ENCODE measurements at regions not wholly inside any gene's neighbourhood (a gene's known extent, or its start where the extent isn't known, plus 50 kb on each side); places are given as distances from the start of the nearest gene placed in this dataset.

DNA sequence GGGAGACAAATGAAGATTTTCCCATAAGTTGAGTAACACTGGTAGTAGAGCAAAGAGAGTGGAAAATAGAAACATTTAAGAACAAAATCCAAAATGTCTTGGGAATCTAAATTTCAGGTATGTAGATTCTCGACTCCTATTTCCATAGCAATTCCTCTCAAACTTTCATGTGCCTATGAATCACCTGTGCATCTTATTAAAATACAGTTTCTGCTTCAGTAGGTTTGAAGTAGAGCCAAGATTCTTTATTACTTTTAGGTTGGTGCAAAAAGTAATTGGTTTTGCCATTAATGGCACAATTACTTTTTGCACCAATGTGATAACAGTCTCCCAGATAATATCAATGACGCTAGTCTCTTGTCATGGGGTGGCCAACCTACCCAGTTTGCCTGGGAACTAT lies 115.3 kb upstream of the SLC5A12 start:
- 97 to 100% methylated on average over 1 to 2 of the region's 2 CpGs for WGBS, 2 experiments
- H3K4me1 ChIP-seq (ENCODE audit: control insufficient read depth, insufficient read depth, low read length) = no peaks in the 10 kb centered on the region
- no peaks in the 10 kb centered on the region for H3K9me3 ChIP-seq (ENCODE audit: control insufficient read depth, low read length)
- no peaks in the 10 kb centered on the region for H3K36me3 ChIP-seq (ENCODE audit: control insufficient read depth, insufficient read depth, low read length)
- H3K27me3 ChIP-seq (ENCODE audit: control insufficient read depth, insufficient read depth, low read length, poor library complexity, severe bottlenecking) = no peaks in the 10 kb centered on the region
- H3K4me3 ChIP-seq (ENCODE audit: insufficient read depth, low read depth, low read length) = no peak overlapping the region
- no peak overlapping the region for H3K27ac ChIP-seq (ENCODE audit: insufficient read depth, low read depth, low read length, poor library complexity, severe bottlenecking)

- Histone ChIP-seq H3K9me3 (ENCODE audit: control insufficient read depth, low read length) (no peaks in the 10 kb centered on the region), H3K4me3 (ENCODE audit: insufficient read depth, low read depth, low read length) (no peak overlapping the region), H3K27me3 (ENCODE audit: control insufficient read depth, insufficient read depth, low read length, poor library complexity, severe bottlenecking) (no peaks in the 10 kb centered on the region), H3K27ac (ENCODE audit: insufficient read depth, low read depth, low read length, poor library complexity, severe bottlenecking) (no peak overlapping the region), H3K36me3 (ENCODE audit: control insufficient read depth, insufficient read depth, low read length) (no peaks in the 10 kb centered on the region), H3K4me1 (ENCODE audit: control insufficient read depth, insufficient read depth, low read length) (no peaks in the 10 kb centered on the region)
- WGBS, 2 experiments = 85 to 92% methylated on average over 3 of the region's 3 CpGs
Measured at GRCh38 chr11:26839911-26840698, 118.2 kb upstream of the SLC5A12 start.

- Histone ChIP-seq H3K4me1 (ENCODE audit: control insufficient read depth, insufficient read depth, low read length) (no peaks in the 10 kb centered on the region), H3K4me3 (ENCODE audit: insufficient read depth, low read depth, low read length) (no peak overlapping the region)
Measured at GRCh38 chr11:26841818-26842473, 120.1 kb upstream of the SLC5A12 start.

GRCh38 chr11:26842478-26843282 lies 120.8 kb upstream of the SLC5A12 start:
- Histone ChIP-seq H3K27me3 (ENCODE audit: control insufficient read depth, insufficient read depth, low read length, poor library complexity, severe bottlenecking) (no peaks in the 10 kb centered on the region), H3K4me3 (ENCODE audit: insufficient read depth, low read depth, low read length) (no peak overlapping the region), H3K9me3 (ENCODE audit: control insufficient read depth, low read length) (no peaks in the 10 kb centered on the region), H3K27ac (ENCODE audit: insufficient read depth, low read depth, low read length, poor library complexity, severe bottlenecking) (no peak overlapping the region), H3K36me3 (ENCODE audit: control insufficient read depth, insufficient read depth, low read length) (no peaks in the 10 kb centered on the region), H3K4me1 (ENCODE audit: control insufficient read depth, insufficient read depth, low read length) (no peaks in the 10 kb centered on the region)
- 82 to 96% methylated on average over 1 of the region's 3 CpGs for WGBS, 2 experiments

More at GRCh38 chr11:26841818-26842473, 120.1 kb upstream of the SLC5A12 start:
- H3K9me3 ChIP-seq (ENCODE audit: control insufficient read depth, low read length) = no peaks in the 10 kb centered on the region
- H3K36me3 ChIP-seq (ENCODE audit: control insufficient read depth, insufficient read depth, low read length) = no peaks in the 10 kb centered on the region
- no peak overlapping the region for H3K27ac ChIP-seq (ENCODE audit: insufficient read depth, low read depth, low read length, poor library complexity, severe bottlenecking)
- WGBS, 2 experiments = 91 to 96% methylated on average over 1 to 2 of the region's 2 CpGs
- no peaks in the 10 kb centered on the region for H3K27me3 ChIP-seq (ENCODE audit: control insufficient read depth, insufficient read depth, low read length, poor library complexity, severe bottlenecking)

DNA sequence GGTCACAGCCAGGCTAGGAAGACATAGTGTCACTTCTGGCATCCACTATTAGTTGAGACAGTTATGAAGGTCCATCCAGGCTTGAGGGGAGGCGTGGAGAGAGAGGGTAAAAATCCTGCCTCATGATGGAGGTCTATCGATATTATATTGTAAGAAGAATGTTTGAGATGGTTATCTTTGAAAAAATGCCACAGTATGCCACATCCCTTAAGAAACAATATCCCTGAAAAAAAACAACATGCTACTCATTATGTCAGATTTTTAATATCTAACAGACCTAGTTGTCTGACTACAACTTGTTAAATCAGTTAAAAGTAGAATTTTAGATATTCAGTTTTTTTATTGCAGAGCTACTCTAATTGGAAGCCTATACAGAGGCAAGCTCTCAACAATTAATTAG lies 121.7 kb upstream of the SLC5A12 start:
- H3K27me3 ChIP-seq (ENCODE audit: control insufficient read depth, insufficient read depth, low read length, poor library complexity, severe bottlenecking) = no peaks in the 10 kb centered on the region
- H3K36me3 ChIP-seq (ENCODE audit: control insufficient read depth, insufficient read depth, low read length) = no peaks in the 10 kb centered on the region
- no peak overlapping the region for H3K4me3 ChIP-seq (ENCODE audit: insufficient read depth, low read depth, low read length)
- no peaks in the 10 kb centered on the region for H3K9me3 ChIP-seq (ENCODE audit: control insufficient read depth, low read length)
- no peak overlapping the region for H3K27ac ChIP-seq (ENCODE audit: insufficient read depth, low read depth, low read length, poor library complexity, severe bottlenecking)
- no peaks in the 10 kb centered on the region for H3K4me1 ChIP-seq (ENCODE audit: control insufficient read depth, insufficient read depth, low read length)
- 89 to 97% methylated on average over 1 to 2 of the region's 2 CpGs for WGBS, 2 experiments

DNA sequence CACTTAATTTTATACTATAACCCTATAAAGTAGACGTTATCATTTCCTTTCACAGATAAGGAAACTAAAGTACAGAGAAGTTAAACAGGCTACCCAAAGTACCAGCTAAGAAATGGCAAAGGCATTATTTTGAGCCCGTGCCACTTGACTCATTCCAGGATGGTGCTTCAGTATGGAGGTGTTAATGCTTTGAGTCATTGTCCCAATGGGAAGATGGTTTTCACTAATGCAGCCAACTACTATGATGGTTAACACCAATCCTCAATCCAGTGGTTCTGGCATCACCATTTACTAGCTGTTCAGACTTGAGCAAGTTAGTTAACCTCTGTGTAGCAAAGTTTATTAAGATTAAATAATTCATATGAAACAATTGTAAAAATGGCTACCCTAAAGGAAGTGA lies 123.1 kb upstream of the SLC5A12 start:
- H3K4me1 ChIP-seq (ENCODE audit: control insufficient read depth, insufficient read depth, low read length) = no peaks in the 10 kb centered on the region

DNA sequence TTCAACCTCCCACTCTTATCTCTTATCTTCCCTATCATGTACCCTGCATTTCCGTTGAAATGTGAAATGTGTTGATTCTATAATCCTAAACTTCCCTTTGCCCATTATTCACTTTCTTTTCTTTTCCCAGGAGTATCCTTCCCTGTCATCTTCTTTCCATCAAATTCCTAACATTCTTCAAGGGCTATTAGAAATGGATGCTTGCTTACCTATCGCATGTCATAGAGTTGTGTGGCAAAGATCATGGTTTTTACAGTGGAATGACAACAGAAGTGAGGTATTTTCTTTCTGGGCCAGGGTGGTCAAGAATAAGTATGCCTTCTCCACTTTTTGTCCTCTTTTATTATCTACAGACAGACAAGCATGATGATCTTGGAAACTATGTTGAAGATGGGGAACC lies 124.4 kb upstream of the SLC5A12 start:
- H3K27me3 ChIP-seq (ENCODE audit: control insufficient read depth, insufficient read depth, low read length, poor library complexity, severe bottlenecking) = no peaks in the 10 kb centered on the region
- H3K9me3 ChIP-seq (ENCODE audit: control insufficient read depth, low read length) = no peaks in the 10 kb centered on the region
- H3K4me3 ChIP-seq (ENCODE audit: insufficient read depth, low read depth, low read length) = no peak overlapping the region
- H3K4me1 ChIP-seq (ENCODE audit: control insufficient read depth, insufficient read depth, low read length) = no peaks in the 10 kb centered on the region
- H3K36me3 ChIP-seq (ENCODE audit: control insufficient read depth, insufficient read depth, low read length) = no peaks in the 10 kb centered on the region
- 97% methylated on average over 2 of the region's 2 CpGs; no CpG with 5 or more reads in 1 of the 2 experiments for WGBS, 2 experiments
- H3K27ac ChIP-seq (ENCODE audit: insufficient read depth, low read depth, low read length, poor library complexity, severe bottlenecking) = no peak overlapping the region

More for the DNA sequence above, 123.1 kb upstream of the SLC5A12 start:
- no peak overlapping the region for H3K27ac ChIP-seq (ENCODE audit: insufficient read depth, low read depth, low read length, poor library complexity, severe bottlenecking)
- H3K36me3 ChIP-seq (ENCODE audit: control insufficient read depth, insufficient read depth, low read length) = no peaks in the 10 kb centered on the region
- no peaks in the 10 kb centered on the region for H3K27me3 ChIP-seq (ENCODE audit: control insufficient read depth, insufficient read depth, low read length, poor library complexity, severe bottlenecking)
- H3K4me3 ChIP-seq (ENCODE audit: insufficient read depth, low read depth, low read length) = no peak overlapping the region
- WGBS, 2 experiments = 87 to 92% methylated on average over 2 of the region's 2 CpGs
- H3K9me3 ChIP-seq (ENCODE audit: control insufficient read depth, low read length) = no peaks in the 10 kb centered on the region

DNA sequence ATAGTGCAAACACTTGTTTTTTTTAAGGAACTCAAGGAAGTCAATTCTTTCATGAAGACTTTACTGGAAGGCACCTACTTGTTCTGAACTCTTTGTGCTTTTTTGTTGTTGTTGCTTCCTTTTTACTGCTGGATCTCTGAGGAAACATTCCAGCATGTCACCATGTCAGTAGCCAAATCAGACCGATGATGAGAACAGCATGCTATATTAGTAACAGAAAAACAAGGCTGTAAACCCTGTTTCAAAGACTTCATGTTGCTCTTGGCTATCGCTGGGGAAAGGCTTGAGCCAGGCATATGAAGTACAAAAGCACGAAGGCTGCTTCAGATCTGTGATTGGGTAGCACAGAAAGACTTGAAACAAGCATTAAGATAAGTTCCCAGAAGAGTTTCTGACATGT lies 125.6 kb upstream of the SLC5A12 start:
- no peak overlapping the region for H3K27ac ChIP-seq (ENCODE audit: insufficient read depth, low read depth, low read length, poor library complexity, severe bottlenecking)
- H3K36me3 ChIP-seq (ENCODE audit: control insufficient read depth, insufficient read depth, low read length) = no peaks in the 10 kb centered on the region
- H3K9me3 ChIP-seq (ENCODE audit: control insufficient read depth, low read length) = no peaks in the 10 kb centered on the region
- 91 to 94% methylated on average over 3 of the region's 3 CpGs for WGBS, 2 experiments
- no peaks in the 10 kb centered on the region for H3K27me3 ChIP-seq (ENCODE audit: control insufficient read depth, insufficient read depth, low read length, poor library complexity, severe bottlenecking)
- no peak overlapping the region for H3K4me3 ChIP-seq (ENCODE audit: insufficient read depth, low read depth, low read length)
- H3K4me1 ChIP-seq (ENCODE audit: control insufficient read depth, insufficient read depth, low read length) = no peaks in the 10 kb centered on the region

DNA sequence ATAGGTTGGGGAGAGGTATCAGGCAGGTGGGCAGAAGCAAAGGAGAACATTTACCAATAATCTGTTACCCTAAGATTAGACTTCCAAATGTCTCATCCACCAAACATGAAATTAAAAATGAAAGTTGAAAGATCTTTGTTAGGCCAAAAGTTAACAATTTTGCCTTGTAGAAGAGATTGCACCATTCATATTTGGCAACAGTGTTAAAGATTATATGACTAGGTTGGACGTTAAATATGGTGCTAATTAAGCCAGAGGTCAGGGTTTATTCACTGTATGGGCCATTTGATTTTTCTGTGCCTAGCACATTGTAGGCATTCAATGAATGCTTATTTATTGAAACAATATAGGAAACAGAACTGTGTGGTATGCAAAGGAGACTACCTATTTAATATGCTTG lies 126.1 kb upstream of the SLC5A12 start:
- no peaks in the 10 kb centered on the region for H3K36me3 ChIP-seq (ENCODE audit: control insufficient read depth, insufficient read depth, low read length)
- WGBS, 2 experiments = 89 to 97% methylated on average over 1 of the region's 1 CpG
- H3K27ac ChIP-seq (ENCODE audit: insufficient read depth, low read depth, low read length, poor library complexity, severe bottlenecking) = no peak overlapping the region
- H3K4me1 ChIP-seq (ENCODE audit: control insufficient read depth, insufficient read depth, low read length) = no peaks in the 10 kb centered on the region
- no peaks in the 10 kb centered on the region for H3K9me3 ChIP-seq (ENCODE audit: control insufficient read depth, low read length)
- no peak overlapping the region for H3K4me3 ChIP-seq (ENCODE audit: insufficient read depth, low read depth, low read length)
- H3K27me3 ChIP-seq (ENCODE audit: control insufficient read depth, insufficient read depth, low read length, poor library complexity, severe bottlenecking) = no peaks in the 10 kb centered on the region

DNA sequence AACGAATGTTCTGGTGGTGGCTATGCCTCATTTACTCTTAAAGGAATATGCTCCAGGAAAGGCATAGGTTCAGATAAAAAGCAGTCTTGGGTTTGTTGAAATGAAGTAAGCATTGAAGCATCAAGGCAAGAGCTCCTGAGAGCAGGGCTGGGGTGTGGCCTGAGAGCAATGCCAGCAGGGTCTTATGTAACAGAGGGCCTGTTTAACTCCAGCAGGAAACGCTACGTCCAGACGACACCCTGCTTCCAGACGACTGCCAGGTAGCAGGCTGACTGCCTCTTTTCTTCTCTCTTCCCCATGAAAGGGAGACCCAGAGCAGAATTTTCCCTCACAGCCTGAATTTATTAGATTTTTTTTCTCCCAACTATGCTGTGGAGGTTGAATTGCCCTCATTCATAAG lies 127.2 kb upstream of the SLC5A12 start:
- no peaks in the 10 kb centered on the region for H3K9me3 ChIP-seq (ENCODE audit: control insufficient read depth, low read length)
- 90 to 91% methylated on average over 5 of the region's 5 CpGs for WGBS, 2 experiments
- no peaks in the 10 kb centered on the region for H3K27me3 ChIP-seq (ENCODE audit: control insufficient read depth, insufficient read depth, low read length, poor library complexity, severe bottlenecking)
- H3K4me1 ChIP-seq (ENCODE audit: control insufficient read depth, insufficient read depth, low read length) = no peaks in the 10 kb centered on the region
- H3K27ac ChIP-seq (ENCODE audit: insufficient read depth, low read depth, low read length, poor library complexity, severe bottlenecking) = no peak overlapping the region
- H3K36me3 ChIP-seq (ENCODE audit: control insufficient read depth, insufficient read depth, low read length) = no peaks in the 10 kb centered on the region
- no peak overlapping the region for H3K4me3 ChIP-seq (ENCODE audit: insufficient read depth, low read depth, low read length)

Data from ectodermal cell (in vitro differentiated cells).